Gastrocnemius medialis (tissue), 4 donors: ENCODE measurements at regions not wholly inside any gene's neighbourhood (a gene's known extent, or its start where the extent isn't known, plus 50 kb on each side); places are given as distances from the start of the nearest gene placed in this dataset.

Experiments
- CTCF ChIP-seq, 5 experiments: fragments of 450-650 bp in 3 of 5; fragments of 200-600 bp in 2 of 5; sonication (generic) in 2 of 5; IDR thresholded peaks in 4 of 5; conservative IDR thresholded peaks in 1 of 5; 1 replicate in 4 of 5; 2 replicates in 1 of 5; pipeline ENCODE4 v1.5.1; 2016 to 2019; ENCODE audit warnings: antibody characterized with exemption in 5 of 5, mild to moderate bottlenecking in 3 of 5, moderate library complexity in 3 of 5
- POLR2A ChIP-seq, 2 donors: fragments of 450-650 bp; IDR thresholded peaks; one replicate each; pipeline ENCODE4 v1.6.1; 2017; ENCODE audit warnings: antibody characterized with exemption in 2 of 2, mild to moderate bottlenecking in 2 of 2, moderate library complexity in 2 of 2

DNA sequence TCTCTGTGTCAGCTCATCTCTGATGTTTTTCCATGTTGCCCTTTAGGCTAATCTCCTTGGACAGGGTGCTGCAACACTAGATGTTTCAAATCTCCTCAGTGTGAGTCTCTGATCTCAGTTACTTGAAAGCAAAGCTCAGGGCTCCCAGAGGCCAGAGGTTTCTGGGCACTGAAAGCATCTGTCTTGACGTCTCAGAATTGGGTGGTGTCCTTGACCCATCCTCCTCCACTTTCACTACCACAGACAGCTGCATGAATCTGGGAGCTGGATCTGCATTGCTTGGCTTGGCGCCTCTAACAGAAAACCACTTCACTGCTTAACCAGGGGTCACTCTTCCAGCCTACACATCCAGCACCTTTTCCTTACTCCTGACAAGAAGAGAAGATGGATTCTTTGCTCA, 399.4 kb downstream of the NXPE2 start:
- TF ChIP-seq POLR2A (IDR thresholded peaks at IDR 0.05) (no peak), CTCF (IDR thresholded peaks at IDR 0.05 in 4 of 5, conservative IDR thresholded peaks at IDR 0.05 in 1 of 5) (no peak)
